GM21576 (cell line): ENCODE measurements at regions not wholly inside any gene's neighbourhood (a gene's known extent, or its start where the extent isn't known, plus 50 kb on each side); places are given as distances from the start of the nearest gene placed in this dataset.
A peak's percentile ranks its signal among the peaks of the same experiment; 100 is the strongest.
"Not testable (repeated sequence)": the region's sequence is repeated elsewhere in the genome, so short reads cannot be mapped to it uniquely, and the experiment has no call there.

ENCODE experiments used
- ATAC-seq: cut with Tn5 transposase; IDR thresholded peaks from one replicate; pipeline ENCODE4 v1.9.1; 2021; ENCODE audit warnings: mild to moderate bottlenecking, moderate library complexity; ENCODE audit not compliant: unreplicated experiment

DNA sequence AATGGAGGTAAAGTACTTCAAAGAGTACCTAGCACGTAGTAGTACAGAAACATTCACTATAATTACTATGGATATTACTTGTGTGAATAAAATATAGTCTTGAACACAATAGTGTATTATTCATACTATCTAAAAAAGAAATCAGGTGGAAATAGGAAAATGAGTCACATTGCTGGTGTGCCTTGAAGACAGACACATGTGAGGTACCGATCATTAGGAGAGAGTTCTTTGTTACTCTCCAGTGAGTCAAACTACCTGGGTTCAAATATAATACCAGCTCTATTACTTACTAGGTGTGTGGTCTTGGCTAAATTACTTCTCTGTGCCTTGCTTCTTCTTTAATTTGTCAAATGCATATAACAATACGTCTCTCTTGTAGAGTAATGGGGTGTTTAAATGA is 50.8 kb upstream of the BEND6 start:
- no peak for ATAC-seq

DNA sequence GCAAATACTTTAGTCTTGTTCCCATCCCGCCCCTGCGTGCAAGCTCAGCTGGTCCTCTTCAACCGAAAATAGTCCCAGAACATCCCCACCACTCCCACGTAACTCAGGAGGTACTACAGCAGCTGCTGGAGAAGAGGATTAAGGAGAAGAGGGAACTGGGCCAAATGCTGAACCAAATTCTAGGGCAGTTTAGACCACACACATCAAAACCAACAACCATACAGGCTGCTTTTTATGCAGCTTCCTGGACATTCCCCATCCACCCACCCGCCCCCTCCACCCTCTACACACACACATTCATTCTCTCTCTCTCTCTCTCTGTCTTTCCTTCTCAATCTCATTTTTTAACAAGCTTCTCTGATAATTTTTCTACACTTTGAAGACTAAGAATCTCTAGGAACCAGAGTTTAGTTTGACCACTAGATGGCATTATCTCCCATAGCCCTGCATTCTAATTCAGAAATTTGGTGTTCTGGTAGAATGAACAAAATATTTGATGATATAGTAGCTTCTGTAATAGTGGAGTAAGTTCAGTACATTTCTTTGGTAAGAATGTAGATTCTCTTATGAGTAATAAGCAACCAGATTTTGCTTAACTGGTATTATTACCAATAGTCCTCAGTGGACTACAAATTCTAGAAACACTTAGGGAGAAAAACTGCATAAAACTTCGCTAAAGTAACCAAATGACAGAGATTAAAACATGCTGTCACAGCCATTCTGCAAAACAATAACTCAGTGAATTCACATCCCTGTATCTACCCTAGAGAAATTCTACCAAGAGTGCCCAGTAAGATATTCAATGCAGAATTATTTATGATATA is 52.1 kb upstream of the BEND6 start:
- ATAC-seq = no peak

DNA sequence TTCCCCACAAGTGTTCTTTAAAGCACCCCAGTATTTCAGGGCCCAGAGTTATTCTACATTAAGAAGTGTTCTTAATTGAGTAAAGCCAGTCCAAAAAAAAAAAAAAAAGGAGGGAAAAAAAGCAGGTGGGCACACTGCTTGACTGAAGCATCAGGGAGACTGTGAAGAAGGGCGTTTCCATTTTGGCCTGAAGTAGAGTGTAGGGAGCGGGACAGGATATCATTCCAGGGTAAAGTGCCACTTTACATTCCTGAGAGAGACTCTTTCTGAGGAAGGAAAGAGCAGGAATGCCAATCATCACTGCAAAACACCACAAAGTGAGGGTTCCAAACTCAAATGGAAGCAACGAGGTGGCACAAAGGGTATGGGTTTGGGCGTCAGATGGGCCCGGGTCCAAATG is 54.1 kb upstream of the BEND6 start:
- ATAC-seq = no peak

DNA sequence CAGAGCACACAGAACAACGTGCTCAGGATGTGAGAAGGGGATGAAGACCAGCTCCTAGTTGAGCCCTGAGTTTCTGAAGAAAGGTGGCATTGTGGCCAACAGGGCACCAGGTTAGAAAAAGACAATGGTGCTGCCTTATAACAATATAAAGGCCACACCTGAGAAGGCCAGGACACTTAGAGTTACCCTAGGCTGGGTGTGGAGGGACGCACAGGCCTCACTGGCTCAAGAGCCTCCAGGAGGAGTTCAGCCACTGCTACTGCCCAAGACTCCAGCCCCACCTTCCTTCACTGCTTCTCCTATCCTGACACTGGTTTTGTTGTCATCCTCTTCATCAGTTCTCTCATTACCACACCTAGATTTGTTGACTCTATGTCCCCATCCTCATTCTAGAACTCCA is 55.2 kb upstream of the BEND6 start:
- no peak for ATAC-seq

DNA sequence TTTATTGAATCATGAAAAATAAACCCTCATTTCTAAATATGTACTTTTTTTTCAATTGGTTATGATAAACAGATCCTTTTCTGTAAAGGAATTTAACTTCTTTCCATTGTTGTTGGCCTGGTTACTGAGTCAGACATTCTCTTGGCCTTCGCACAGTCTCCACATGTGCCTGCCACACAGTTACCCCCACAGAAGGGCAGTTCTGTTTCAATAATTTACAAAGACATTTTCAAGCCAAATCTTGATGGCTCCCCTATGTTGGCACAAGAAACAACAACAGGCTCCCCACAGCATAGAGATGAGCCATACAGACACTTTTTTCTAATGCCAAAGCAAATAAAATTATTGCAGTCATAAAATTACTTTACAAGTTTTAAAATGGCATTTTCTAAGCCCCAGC is 55.6 kb upstream of the BEND6 start:
- ATAC-seq = no peak

DNA sequence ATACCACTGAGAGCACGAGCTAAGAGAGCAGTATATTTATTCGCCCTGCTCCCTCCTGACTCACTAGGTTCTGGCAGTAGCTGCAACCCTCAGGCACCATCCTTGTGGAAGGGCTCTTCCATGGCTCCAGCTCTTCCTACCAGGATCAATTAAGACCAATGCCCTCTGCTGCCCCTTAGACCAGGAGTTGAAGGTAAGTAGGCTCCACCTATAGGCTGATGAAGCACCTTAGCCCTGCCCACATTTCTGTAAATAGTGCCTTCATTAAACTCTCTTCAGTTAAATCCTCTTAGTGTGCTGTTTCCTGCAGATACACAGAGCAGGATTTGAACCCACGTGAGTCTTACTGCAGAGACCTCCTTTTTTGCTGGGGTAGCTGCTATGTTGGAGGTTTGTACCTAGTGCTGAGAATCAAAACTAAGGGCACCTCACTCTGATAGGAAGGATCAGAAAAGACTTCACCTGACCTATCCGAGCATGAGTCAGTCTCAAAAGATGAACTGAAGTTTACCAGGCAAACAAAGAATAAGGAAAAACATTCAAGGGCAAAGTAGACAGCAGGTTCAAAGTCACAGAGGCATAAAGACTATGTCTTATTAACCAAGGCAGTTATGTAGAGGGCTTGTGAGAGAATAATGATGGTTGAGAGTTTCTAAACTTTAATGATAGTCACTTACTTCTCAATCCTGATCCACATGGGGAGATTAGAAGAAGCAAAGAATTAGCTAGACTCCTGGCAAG is 56.9 kb upstream of the BEND6 start:
- ATAC-seq = no peak

DNA sequence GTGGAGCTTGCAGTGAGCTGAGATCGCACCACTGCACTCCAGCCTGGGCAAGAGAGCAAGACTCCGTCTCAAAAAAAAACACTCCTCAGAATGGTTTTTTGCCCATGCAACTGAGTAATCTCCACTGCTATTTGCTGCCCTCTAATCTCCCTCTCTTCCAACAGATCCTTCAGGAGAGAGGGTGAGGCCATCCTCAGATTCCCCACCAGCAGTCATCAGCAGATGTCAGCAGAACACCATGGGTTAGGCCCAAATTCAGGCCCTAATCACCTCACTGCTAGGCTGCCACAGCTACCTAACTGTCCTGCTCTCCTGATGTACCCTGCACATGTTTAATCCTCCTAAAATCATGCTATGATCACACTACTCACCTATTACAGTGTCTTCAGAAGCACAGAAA is 63.2 kb upstream of the BEND6 start:
- peak; percentile 26 for ATAC-seq

DNA sequence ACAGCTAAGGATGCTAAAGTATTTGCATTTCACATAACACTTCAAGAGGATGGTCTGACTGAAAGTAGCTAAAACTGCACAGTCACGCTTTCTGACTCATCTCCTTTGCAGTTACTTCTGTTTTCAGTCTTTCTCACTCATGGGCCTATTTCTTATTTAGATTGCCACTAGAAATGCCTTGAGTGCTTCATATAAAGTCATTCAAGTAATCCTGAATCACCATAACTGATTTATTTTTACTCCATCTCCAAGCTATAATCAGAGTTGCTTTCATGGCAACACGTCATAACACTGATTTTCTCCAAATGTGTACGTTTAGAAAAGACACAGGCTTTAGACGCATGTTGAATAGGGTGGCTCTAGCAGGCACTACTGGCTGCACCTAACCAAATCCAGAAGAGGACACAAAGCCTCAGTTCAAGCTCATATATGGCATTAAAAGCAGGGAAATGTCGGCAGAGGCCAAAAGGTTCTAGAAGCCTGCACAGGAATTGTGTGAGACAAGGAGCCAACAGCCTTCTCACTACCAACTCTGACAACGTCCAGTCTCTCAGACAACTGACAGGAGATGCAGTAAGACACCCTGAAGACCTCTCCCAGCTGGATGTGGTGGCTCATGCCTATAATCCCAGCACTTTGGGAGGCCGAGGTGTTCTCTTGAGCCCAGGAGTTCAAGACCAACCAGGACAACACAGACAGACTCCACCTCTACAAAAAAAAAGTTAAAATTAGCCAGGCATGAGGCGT is 64.1 kb upstream of the BEND6 start:
- ATAC-seq = peak; percentile 95

DNA sequence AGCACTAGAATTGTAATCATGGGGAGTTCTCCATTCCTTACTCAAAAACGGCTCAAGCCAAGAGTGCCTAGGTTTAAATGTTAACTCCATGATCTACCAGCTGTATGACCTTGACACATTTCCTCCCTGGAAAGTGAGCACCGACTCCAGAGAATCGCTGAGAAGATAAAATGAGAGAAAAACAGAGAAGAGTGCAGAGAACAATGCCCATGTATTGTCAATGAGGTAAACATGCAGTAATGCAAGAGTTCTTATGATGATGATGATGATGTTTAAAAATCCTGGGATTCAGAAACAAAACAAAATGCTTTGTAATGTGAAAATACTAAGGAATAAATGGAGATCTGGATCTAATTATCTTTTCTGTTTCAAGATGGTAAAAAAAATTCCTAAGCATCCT is 64.8 kb upstream of the BEND6 start:
- no peak for ATAC-seq

DNA sequence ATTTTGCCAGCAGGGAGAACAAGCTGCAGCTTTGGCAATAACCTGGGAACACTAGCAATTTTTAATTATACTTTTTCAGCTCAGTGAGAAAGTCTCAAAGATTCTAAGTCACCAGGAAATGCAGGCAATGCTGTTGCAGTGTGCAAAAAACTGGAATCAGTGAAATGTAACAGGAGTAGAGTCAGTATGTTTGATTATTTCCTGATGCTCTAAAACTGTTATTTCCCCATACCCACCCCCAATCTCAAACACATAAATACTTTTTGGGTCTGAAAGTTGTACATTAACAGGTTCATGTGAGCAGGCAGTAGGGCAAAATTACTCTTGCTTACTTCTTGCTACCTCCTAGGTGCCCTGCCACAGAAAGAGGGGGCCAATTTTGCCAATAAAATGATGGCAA is 65.4 kb upstream of the BEND6 start:
- no peak for ATAC-seq

DNA sequence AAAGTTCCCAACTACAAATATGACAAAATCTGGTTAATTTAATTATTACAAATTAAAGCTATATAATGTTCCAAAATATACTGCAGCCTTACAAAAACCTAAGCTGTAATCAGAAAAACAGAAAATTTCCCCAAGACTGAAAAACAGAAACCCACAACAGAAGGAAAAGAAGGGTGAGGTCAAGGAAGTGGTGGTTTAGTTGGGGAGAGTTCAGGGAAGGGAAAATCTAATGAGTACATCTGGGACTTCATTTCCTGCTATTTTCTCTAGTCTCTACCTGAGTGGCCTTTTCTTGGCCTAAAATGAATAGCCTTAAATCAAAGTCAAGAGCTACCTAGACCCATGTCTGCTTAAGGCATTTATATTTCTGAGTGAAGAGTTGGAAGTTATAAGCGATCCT is 66.2 kb upstream of the BEND6 start:
- ATAC-seq = no peak

DNA sequence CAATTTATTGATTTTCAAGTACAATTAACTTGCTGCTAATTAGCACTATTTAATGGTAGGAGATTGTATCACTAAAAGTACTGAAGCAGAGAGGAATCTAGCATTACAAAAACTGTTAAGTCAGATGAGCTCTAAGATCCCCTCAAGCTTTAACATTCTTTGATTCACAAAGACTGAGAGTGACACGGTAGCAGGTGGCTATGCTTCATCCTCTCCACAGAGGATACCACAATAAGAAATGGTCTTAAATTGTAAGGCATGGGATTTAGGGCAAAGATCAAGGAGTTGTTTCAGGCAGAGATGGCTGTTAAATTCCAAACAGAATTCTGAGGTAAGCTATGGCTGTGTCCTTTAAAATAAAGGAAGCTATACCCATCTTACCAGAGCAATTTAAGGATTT is 67.8 kb upstream of the BEND6 start:
- ATAC-seq = no peak

DNA sequence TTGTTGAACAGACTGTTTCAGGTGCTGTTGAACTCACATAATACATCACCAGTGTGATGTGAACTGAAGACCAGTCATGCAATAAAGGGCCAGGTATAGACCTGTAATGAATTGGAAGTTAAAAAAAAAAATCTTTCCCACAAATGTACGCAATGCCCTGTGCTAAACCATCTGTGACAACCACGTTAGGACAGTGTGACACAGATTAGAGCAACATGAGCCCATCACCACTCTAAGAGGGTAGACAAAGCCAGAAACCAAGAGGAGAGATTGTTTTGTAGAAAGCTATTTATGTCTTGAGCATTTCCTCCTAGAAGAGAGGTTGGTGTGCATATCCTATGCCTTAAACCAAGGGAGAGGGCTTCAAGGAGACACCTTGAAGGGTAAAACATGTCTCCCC is 77.0 kb upstream of the BEND6 start:
- no peak for ATAC-seq

DNA sequence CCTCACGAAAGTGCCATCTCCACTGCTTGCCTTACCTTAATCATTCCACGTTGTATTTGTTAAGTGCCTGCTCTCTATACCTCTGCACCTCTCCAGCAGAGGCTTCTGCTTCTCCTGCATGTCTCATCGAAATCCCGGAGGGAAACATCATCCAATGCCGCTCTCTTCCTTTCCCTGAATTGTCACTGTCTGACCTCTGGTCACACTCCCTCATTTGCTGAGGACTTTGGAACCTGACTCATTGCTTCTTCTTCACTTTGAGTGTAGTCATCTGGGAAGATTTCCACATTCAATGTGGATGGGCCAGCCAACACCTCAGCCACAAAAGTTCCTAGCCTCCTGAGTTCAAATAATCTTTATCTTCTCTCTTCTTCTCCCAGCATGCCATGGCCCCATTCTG is 78.9 kb upstream of the BEND6 start:
- no peak for ATAC-seq

DNA sequence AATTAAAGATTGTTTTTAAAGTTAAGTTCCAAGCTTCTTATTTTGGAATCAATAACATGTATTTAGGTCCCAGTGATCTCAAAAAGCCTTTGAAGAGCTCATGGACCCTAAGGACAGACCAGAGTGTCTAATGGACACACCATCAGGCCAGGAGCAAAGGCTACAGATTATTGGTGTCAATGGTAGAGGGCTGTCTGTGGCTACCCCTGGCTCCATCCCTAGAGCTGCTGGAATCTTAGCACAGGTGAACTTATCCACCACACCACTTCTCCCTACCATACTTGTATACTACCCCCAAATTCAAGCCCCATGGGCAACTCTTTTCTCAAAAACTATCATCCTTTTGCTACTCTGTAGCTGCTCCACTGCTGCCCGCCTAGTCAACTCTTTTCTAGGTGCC is 79.4 kb upstream of the BEND6 start:
- ATAC-seq = no peak

DNA sequence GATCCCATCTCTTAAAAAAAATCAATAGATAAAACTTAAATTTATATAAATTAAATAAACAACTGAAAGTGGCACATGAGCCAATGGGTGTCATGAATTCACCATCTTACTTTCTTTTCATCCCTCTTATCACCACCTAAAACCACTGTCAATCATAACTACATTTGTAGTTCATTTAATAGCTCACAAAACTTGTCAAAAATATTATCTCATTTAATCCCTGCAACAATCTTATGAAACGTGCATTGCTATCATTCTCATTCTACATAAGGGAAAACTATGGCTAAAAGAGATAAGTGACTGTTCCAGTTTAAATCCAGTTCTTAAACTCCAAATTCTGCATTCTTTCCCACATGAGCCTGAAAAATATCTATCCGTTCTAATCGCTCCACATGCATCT is 80.6 kb upstream of the BEND6 start:
- ATAC-seq = no peak

DNA sequence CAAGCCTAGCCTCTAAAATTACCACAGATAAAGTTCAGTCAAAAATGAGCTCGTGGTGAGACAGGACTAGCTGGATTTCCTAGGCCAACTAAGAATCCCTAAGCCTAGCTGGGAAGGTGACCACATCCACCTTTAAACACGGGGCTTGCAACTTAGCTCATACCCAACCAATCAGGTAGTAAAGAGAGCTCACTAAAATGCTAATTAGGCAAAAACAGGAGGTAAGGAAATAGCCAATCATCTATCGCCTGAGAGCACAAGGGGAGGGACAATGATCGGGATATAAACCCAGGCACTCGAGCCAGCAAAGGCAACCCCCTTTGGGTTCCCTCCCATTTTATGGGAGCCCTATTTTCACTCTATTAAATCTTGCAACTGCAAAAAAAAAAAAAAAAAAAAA is 84.9 kb upstream of the BEND6 start:
- not testable (repeated sequence) for ATAC-seq

DNA sequence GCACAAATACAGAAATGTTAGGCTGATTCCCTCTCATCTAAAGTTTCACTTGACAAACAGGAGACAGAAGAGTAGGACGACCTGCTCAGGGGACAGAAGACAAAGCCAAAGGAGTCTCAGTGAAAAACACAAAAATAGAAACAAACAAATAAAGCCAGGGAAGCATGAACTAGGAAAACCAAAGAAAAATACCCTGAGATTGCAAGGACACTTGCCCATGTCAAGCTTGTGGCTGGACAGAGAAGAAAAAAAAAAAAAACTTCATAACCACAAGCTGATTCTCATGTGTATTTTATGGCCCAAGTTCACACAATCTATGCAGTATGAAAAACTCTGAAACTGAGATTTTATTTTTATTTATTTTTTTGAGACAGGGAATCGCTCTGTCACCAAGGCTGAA is 85.6 kb upstream of the BEND6 start:
- no peak for ATAC-seq

DNA sequence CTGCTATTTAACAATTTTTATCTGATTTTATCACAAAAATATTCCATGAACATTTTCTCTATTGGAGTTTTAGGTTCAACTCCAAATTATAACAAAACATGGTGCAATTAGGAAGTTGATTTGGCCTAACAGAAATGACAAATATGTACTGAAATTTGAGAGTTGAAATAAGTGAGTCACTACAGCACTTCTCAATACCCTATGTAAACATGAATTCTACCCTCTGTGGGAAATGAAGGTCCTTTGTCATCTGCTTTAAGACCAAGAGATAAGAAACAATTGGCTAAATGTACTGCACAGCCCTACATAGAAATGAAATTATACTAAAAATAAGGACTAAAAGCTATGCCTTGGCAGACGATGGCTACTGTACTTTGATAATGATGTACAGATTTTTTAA is 86.2 kb upstream of the BEND6 start:
- no peak for ATAC-seq

DNA sequence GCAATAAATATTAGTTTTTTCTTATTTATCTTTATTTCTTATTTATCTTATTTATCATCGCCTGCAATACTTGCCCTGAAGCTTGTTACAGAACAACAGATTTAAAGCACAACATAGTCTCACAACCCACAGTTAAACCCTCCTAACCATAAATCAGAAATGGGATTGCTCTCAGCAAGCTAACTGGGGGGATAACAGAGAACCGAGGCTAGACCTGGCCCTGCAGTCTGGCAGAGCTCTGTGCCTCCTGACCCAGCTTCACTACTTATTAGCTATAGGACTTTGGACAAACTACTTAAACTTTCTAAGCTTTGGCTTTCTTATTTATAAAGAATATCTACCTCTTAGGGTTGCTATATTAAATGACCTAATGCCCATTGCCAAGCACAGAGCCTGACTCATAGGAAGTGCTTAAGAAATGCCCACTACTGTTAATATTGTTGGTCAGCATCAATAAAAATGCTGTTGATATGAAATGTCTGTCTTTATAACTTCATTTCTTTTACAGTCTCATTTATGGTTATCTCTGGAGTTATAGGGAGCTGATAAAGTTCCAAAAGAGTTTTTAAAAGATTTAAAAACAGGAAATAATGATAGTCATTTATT is 87.9 kb upstream of the BEND6 start:
- ATAC-seq = no peak

DNA sequence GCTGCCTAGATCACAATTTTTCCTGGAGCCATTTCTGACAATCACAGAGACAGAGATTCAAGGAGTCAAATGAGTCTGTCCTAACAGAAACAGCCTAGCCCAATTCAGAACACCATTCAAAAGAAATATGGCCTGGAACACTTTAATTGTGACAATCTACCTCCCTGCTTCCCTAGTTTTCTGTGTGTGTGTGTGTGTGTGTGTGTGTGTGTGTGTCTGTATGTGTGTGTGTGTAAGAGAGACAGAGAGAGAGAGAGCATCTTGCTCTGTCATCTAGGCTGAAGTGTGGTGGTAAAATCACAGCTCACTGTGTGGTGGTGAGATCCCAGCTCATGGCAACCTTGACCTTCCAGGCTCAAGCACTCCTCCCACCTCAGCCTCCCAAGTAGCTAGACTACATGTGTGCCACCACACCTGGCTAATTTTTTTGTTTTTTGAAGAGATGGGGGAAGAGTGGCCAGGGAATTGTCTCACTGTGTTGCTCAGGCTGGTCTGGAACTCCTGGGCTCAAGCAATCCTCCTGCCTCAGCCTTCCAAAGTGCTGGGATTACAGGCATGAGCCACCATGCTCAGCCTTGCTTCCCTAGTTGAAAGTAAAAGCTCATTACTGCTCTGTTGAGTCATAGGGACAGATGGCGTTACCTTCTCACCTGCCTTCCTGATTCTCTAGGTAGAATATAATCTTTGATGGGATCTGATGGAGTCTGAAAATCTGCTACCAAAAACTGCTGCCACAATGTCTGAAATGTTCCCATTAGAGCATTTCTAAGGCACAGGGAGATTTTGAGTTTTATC is 89.6 kb upstream of the BEND6 start:
- ATAC-seq = no peak
